BE2C (cell line): ENCODE measurements at regions not wholly inside any gene's neighbourhood (a gene's known extent, or its start where the extent isn't known, plus 50 kb on each side); places are given as distances from the start of the nearest gene placed in this dataset.

Experiments used
- DNase-seq: peaks from one replicate; pipeline ENCODE4 v3.0.0-alpha.2; 2020
- H3K27me3 ChIP-seq: fragments of 250-450 bp; sonication (Bioruptor Pico); 2 replicates; pipeline ENCODE4 v1.5.1; 2020; ENCODE audit warnings: mild to moderate bottlenecking
- H3K36me3 ChIP-seq: fragments of 250-450 bp; sonication (Bioruptor Pico); 2 replicates; pipeline ENCODE4 v1.5.1; 2020; ENCODE audit warnings: mild to moderate bottlenecking
- H3K4me1 ChIP-seq: fragments of 250-450 bp; sonication (Bioruptor Pico); 2 replicates; pipeline ENCODE4 v1.5.1; 2020
- H3K4me3 ChIP-seq: 2 replicates; pipeline ENCODE4 v1.5.1; 2011; ENCODE audit warnings: low read depth, low read length
- H3K9me3 ChIP-seq: fragments of 250-450 bp; sonication (Bioruptor Pico); 2 replicates; pipeline ENCODE4 v1.5.1; 2020
- CTCF ChIP-seq: IDR thresholded peaks from 2 replicates; pipeline ENCODE4 v1.5.1; 2012; ENCODE audit warnings: mild to moderate bottlenecking, low read depth, low read length

DNA sequence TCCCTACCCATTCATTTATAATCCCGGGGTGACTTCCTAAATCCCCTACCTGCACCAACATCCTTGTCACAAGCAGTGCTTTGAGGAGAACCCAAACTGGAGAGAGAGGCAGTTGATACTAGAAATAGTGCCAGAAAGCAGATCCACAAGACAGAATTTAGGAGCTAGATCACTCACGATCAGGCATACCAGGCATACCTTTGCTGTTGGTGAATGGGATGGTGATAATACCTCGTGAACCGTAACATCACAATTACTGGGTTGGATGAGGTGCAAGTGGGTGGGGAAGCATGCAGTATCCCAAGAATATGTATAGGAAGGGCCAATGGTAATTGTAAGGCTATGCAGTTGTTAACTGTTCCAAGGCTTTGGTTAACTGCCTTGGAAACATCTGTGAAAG lies 129.3 kb downstream of the TMA16 start:
- no peaks in the 10 kb centered on the region for H3K9me3 ChIP-seq
- no peaks in the 10 kb centered on the region for H3K4me1 ChIP-seq
- no peak for DNase-seq
- no peaks in the 10 kb centered on the region for H3K36me3 ChIP-seq
- no peaks in the 10 kb centered on the region for H3K27me3 ChIP-seq
- no peak overlapping the region for H3K4me3 ChIP-seq
- no peak for TF ChIP-seq CTCF

GRCh38 chr4:163624727-163625126 lies 130.2 kb downstream of the TMA16 start:
- Histone ChIP-seq H3K4me1 (no peaks in the 10 kb centered on the region), H3K9me3 (no peaks in the 10 kb centered on the region), H3K36me3 (no peaks in the 10 kb centered on the region), H3K4me3 (no peak overlapping the region), H3K27me3 (no peaks in the 10 kb centered on the region)
- TF ChIP-seq CTCF, result no peak
- no peak for DNase-seq

GRCh38 chr4:163631288-163631687 lies 136.8 kb downstream of the TMA16 start:
- Histone ChIP-seq H3K9me3 (no peaks in the 10 kb centered on the region; the same call in 1 of the 2 replicates), H3K36me3 (no peaks in the 10 kb centered on the region), H3K4me3 (no peak overlapping the region), H3K4me1 (no peaks in the 10 kb centered on the region), H3K27me3 (no peaks in the 10 kb centered on the region)
- no peak for DNase-seq
- TF ChIP-seq CTCF, result no peak

DNA sequence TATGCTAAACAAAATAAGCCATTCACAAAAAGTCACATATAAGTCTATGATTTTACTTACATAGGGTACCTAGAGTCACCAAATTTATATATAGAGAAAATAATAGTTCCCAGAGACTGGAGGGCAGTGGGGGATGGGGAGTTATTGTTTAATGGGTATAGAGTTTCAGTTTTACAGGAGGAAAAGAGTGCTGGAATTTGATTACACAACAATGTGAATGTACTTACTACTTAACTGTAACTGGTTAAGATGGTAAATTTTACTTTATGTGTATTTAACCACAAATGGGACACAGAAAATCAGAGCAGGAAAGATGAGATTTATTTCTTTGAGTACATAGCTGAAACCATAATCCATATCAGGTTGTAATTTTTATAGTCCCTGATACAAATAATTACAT lies 144.4 kb downstream of the TMA16 start:
- Histone ChIP-seq H3K4me1 (no peaks in the 10 kb centered on the region), H3K9me3 (no peaks in the 10 kb centered on the region), H3K27me3 (no peaks in the 10 kb centered on the region), H3K4me3 (no peak overlapping the region), H3K36me3 (no peaks in the 10 kb centered on the region)
- TF ChIP-seq CTCF, result no peak
- no peak for DNase-seq

GRCh38 chr4:163649557-163650091 lies 155.1 kb downstream of the TMA16 start:
- Histone ChIP-seq H3K9me3 (no peaks in the 10 kb centered on the region), H3K27me3 (no peaks in the 10 kb centered on the region), H3K4me3 (no peak overlapping the region), H3K36me3 (no peaks in the 10 kb centered on the region), H3K4me1 (no peaks in the 10 kb centered on the region)
- no peak for DNase-seq
- no peak for TF ChIP-seq CTCF

DNA sequence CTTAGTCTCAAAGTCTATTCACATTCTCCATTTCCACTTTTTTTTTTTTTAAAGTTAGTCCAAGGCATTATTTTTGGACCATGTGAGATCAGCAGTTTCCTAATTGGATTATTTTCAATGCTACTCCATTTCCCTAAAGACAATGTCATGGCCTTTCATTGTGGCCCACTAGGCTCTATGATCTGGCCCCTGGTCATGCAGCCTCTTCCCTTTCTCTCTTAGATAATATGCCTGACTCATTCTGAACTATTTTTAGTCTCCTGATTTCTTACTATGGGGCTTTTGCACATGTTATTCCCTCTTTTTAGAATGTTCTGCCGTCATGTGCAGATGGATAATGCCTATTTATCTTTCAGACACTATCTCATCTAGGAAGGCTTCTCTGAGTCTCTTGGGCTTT lies 157.3 kb downstream of the TMA16 start:
- Histone ChIP-seq H3K9me3 (no peaks in the 10 kb centered on the region), H3K27me3 (no peaks in the 10 kb centered on the region), H3K36me3 (no peaks in the 10 kb centered on the region), H3K4me1 (no peaks in the 10 kb centered on the region), H3K4me3 (no peak overlapping the region)
- TF ChIP-seq CTCF, result no peak
- DNase-seq, result no peak
